ENCODE measurements at regions not wholly inside any gene's neighbourhood (a gene's known extent, or its start where the extent isn't known, plus 50 kb on each side); places are given as distances from the start of the nearest gene placed in this dataset.

DNA sequence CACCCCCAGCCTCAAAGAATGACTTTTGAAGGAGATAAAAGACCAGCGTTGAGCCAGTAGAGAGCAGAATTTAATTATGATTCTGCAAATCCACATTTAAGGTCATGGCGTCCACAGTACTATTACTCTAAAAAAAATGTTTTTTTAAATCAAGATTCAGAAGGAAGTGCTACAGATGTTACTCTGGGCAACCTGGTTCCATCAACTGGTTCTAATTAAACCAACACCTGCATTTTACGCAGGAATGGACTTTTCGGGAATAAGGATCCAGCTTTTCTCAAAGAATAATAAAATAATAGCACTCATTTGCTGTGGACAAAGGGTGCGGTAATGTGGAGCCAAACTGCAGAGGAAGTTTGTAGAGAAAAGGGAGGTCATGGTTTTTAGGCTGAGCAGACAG, 62.9 kb upstream of the IPO5 start:
- TF ChIP-seq, protein P1, sequence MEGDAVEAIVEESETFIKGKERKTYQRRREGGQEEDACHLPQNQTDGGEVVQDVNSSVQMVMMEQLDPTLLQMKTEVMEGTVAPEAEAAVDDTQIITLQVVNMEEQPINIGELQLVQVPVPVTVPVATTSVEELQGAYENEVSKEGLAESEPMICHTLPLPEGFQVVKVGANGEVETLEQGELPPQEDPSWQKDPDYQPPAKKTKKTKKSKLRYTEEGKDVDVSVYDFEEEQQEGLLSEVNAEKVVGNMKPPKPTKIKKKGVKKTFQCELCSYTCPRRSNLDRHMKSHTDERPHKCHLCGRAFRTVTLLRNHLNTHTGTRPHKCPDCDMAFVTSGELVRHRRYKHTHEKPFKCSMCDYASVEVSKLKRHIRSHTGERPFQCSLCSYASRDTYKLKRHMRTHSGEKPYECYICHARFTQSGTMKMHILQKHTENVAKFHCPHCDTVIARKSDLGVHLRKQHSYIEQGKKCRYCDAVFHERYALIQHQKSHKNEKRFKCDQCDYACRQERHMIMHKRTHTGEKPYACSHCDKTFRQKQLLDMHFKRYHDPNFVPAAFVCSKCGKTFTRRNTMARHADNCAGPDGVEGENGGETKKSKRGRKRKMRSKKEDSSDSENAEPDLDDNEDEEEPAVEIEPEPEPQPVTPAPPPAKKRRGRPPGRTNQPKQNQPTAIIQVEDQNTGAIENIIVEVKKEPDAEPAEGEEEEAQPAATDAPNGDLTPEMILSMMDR (IDR thresholded peaks at IDR 0.05 in 8 of 11, conservative IDR thresholded peaks at IDR 0.05 in 3 of 11), result no peak
- TF ChIP-seq POLR2A (IDR thresholded peaks at IDR 0.05) (no peak), POLR2AphosphoS5 (IDR thresholded peaks at IDR 0.05) (no peak)
